ENCODE measurements at regions not wholly inside any gene's neighbourhood (a gene's known extent, or its start where the extent isn't known, plus 50 kb on each side); places are given as distances from the start of the nearest gene placed in this dataset.

- TF ChIP-seq EZH2phosphoT487 (IDR thresholded peaks at IDR 0.05; ENCODE audit: low read depth, severe bottlenecking, unreplicated experiment) (no peak), CTCF (IDR thresholded peaks at IDR 0.05; ENCODE audit: poor library complexity) (no peak), EZH2 (IDR thresholded peaks at IDR 0.05; ENCODE audit: borderline replicate concordance) (no peak)
- Histone ChIP-seq H3K4me1 (ENCODE audit: insufficient read depth) (no peaks in the 10 kb centered on the region), H2AFZ (no peak overlapping the region), H3K36me3 (replicated peaks; ENCODE audit: insufficient read depth, low read depth) (no peaks in the 10 kb centered on the region), H3K4me2 (no peak overlapping the region), H3K27me3 (peaks cover 2% of the 10 kb centered on the region), H3K27ac (no peak overlapping the region), H3K9me3 (ENCODE audit: low read depth) (no peaks in the 10 kb centered on the region), H3K9me2 (replicated peaks; ENCODE audit: insufficient read depth) (no peaks in the 10 kb centered on the region), H3K4me3 (no peak overlapping the region), H3K79me2 (no peaks in the 10 kb centered on the region), H4K20me1 (ENCODE audit: insufficient read depth, poor library complexity, severe bottlenecking) (no peaks in the 10 kb centered on the region)
- 89% methylated on average over 5 of the region's 5 CpGs for WGBS (ENCODE audit: low lambda C conversion rate, missing lambda C conversion rate)
- DNase-seq (ENCODE audit: low spot score): no peak
Measured at GRCh38 chr16:22618842-22619241, 108.2 kb downstream of the NPIPB5 start.

GRCh38 chr16:22621586-22622155 is 111.0 kb downstream of the NPIPB5 start:
- Histone ChIP-seq H3K4me1 (ENCODE audit: insufficient read depth) (no peaks in the 10 kb centered on the region), H3K27me3 (peaks cover 12% of the 10 kb centered on the region), H3K9me2 (replicated peaks; ENCODE audit: insufficient read depth) (no peaks in the 10 kb centered on the region), H2AFZ (no peak overlapping the region), H4K20me1 (ENCODE audit: insufficient read depth, poor library complexity, severe bottlenecking) (no peaks in the 10 kb centered on the region), H3K36me3 (replicated peaks; ENCODE audit: insufficient read depth, low read depth) (no peaks in the 10 kb centered on the region), H3K27ac (no peak overlapping the region), H3K4me3 (no peak overlapping the region), H3K9me3 (ENCODE audit: low read depth) (no peaks in the 10 kb centered on the region), H3K4me2 (no peak overlapping the region), H3K79me2 (no peaks in the 10 kb centered on the region)
- DNase-seq (ENCODE audit: low spot score): no peak
- TF ChIP-seq EZH2 (IDR thresholded peaks at IDR 0.05; ENCODE audit: borderline replicate concordance) (no peak), EZH2phosphoT487 (IDR thresholded peaks at IDR 0.05; ENCODE audit: low read depth, severe bottlenecking, unreplicated experiment) (no peak), CTCF (IDR thresholded peaks at IDR 0.05; ENCODE audit: poor library complexity) (no peak)
- WGBS (ENCODE audit: low lambda C conversion rate, missing lambda C conversion rate): 55% methylated on average over 7 of the region's 7 CpGs

- H3K27me3 ChIP-seq: peaks cover 12% of the 10 kb centered on the region
- no peak overlapping the region for H3K27ac ChIP-seq
- 86% methylated on average over 5 of the region's 5 CpGs for WGBS (ENCODE audit: low lambda C conversion rate, missing lambda C conversion rate)
Measured at GRCh38 chr16:22622703-22623102, 112.0 kb downstream of the NPIPB5 start.

More at GRCh38 chr16:22622703-22623102, 112.0 kb downstream of the NPIPB5 start:
- TF ChIP-seq CTCF (IDR thresholded peaks at IDR 0.05; ENCODE audit: poor library complexity) (no peak), EZH2phosphoT487 (IDR thresholded peaks at IDR 0.05; ENCODE audit: low read depth, severe bottlenecking, unreplicated experiment) (no peak), EZH2 (IDR thresholded peaks at IDR 0.05; ENCODE audit: borderline replicate concordance) (no peak)
- no peaks in the 10 kb centered on the region for H3K79me2 ChIP-seq
- no peaks in the 10 kb centered on the region for H3K9me2 ChIP-seq (replicated peaks; ENCODE audit: insufficient read depth)
- DNase-seq (ENCODE audit: low spot score): no peak
- no peak overlapping the region for H2AFZ ChIP-seq
- H4K20me1 ChIP-seq (ENCODE audit: insufficient read depth, poor library complexity, severe bottlenecking): no peaks in the 10 kb centered on the region
- H3K4me2 ChIP-seq: no peak overlapping the region
- no peak overlapping the region for H3K4me3 ChIP-seq
- no peaks in the 10 kb centered on the region for H3K4me1 ChIP-seq (ENCODE audit: insufficient read depth)
- no peaks in the 10 kb centered on the region for H3K9me3 ChIP-seq (ENCODE audit: low read depth)
- no peaks in the 10 kb centered on the region for H3K36me3 ChIP-seq (replicated peaks; ENCODE audit: insufficient read depth, low read depth)

Measured in hepatocyte (in vitro differentiated cells).